ENCODE measurements at regions not wholly inside any gene's neighbourhood (a gene's known extent, or its start where the extent isn't known, plus 50 kb on each side); places are given as distances from the start of the nearest gene placed in this dataset.

- TF ChIP-seq ZNF788 (CRISPR knock-in tag; IDR thresholded peaks at IDR 0.05; ENCODE audit: borderline replicate concordance), result no peak
- TF ChIP-seq THAP9 (CRISPR knock-in tag; IDR thresholded peaks at IDR 0.05; ENCODE audit: borderline replicate concordance), result no peak
- 0 out of 2 replicates have a peak, but pooled peaks have one; percentile 13 for TF ChIP-seq SP5 (CRISPR knock-in tag; IDR thresholded peaks at IDR 0.05; ENCODE audit: borderline replicate concordance, low read depth)
- no peak; the same call in 1 of the 2 replicates for TF ChIP-seq ZBTB42 (CRISPR knock-in tag; IDR thresholded peaks at IDR 0.05)
- TF ChIP-seq SMAD3 (CRISPR knock-in tag; IDR thresholded peaks at IDR 0.05), result no peak
- no peak for TF ChIP-seq GZF1 (CRISPR knock-in tag; IDR thresholded peaks at IDR 0.05)
- TF ChIP-seq BATF2 (CRISPR knock-in tag; IDR thresholded peaks at IDR 0.05), result no peak
- peak; percentile 23; the same call in 1 of the 2 replicates for TF ChIP-seq HOMEZ (CRISPR knock-in tag; IDR thresholded peaks at IDR 0.05; ENCODE audit: low read depth)
- no peak for TF ChIP-seq ZNF496 (CRISPR knock-in tag; IDR thresholded peaks at IDR 0.05; ENCODE audit: insufficient replicate concordance)
- no peak for TF ChIP-seq GATA4 (IDR thresholded peaks at IDR 0.05; ENCODE audit: borderline replicate concordance, low read depth)
- TF ChIP-seq ZBTB38 (CRISPR knock-in tag; IDR thresholded peaks at IDR 0.05), result peak; percentile 99
- no peak for TF ChIP-seq FOSL1 (CRISPR knock-in tag; IDR thresholded peaks at IDR 0.05; ENCODE audit: borderline replicate concordance)
- no peak for TF ChIP-seq ZNF75D (CRISPR knock-in tag; IDR thresholded peaks at IDR 0.05; ENCODE audit: borderline replicate concordance)
- no peak for TF ChIP-seq SCMH1 (CRISPR knock-in tag; IDR thresholded peaks at IDR 0.05; ENCODE audit: borderline replicate concordance)
- peak; percentile 71 for TF ChIP-seq NRL (CRISPR knock-in tag; IDR thresholded peaks at IDR 0.05; ENCODE audit: borderline replicate concordance)
- peak; percentile 59; the same call in 1 of the 2 replicates for TF ChIP-seq ZBTB37 (CRISPR knock-in tag; IDR thresholded peaks at IDR 0.05)
- peak; percentile 35; the same call in 1 of the 2 replicates for TF ChIP-seq GATAD1 (CRISPR knock-in tag; IDR thresholded peaks at IDR 0.05)
- 0 out of 2 replicates have a peak, but pooled peaks have one; percentile 60 for TF ChIP-seq IKZF5 (CRISPR knock-in tag; IDR thresholded peaks at IDR 0.05)
- no peak for TF ChIP-seq SMYD3 (CRISPR knock-in tag; IDR thresholded peaks at IDR 0.05)
- TF ChIP-seq ZKSCAN8 (CRISPR knock-in tag; IDR thresholded peaks at IDR 0.05; ENCODE audit: borderline replicate concordance), result no peak
These were observed 72.0 kb downstream of the TTLL2 start (continued) for GRCh38 chr6:167396659-167397490.
